Skin epidermis (tissue), 12 donors: ENCODE measurements at regions not wholly inside any gene's neighbourhood (a gene's known extent, or its start where the extent isn't known, plus 50 kb on each side); places are given as distances from the start of the nearest gene placed in this dataset.
A peak's percentile ranks its signal among the peaks of the same experiment; 100 is the strongest.
"Not testable (repeated sequence)": the region's sequence is repeated elsewhere in the genome, so short reads cannot be mapped to it uniquely, and the experiment has no call there.

Experiments
- H3K27ac ChIP-seq, 21 experiments: fragments of 200-600 bp; sonication (generic) in 11 of 21; one replicate each; pipeline ENCODE4 v1.5.0; 2020; ENCODE audit warnings: mild to moderate bottlenecking in 3 of 21, inconsistent platforms in 2 of 21, moderate library complexity in 2 of 21
- H3K4me3 ChIP-seq, 7 experiments: fragments of 200-600 bp; sonication (generic) in 2 of 7; one replicate each; pipeline ENCODE4 v1.5.0; 2020; ENCODE audit warnings: inconsistent platforms in 2 of 7, mild to moderate bottlenecking in 2 of 7, moderate library complexity in 1 of 7

DNA sequence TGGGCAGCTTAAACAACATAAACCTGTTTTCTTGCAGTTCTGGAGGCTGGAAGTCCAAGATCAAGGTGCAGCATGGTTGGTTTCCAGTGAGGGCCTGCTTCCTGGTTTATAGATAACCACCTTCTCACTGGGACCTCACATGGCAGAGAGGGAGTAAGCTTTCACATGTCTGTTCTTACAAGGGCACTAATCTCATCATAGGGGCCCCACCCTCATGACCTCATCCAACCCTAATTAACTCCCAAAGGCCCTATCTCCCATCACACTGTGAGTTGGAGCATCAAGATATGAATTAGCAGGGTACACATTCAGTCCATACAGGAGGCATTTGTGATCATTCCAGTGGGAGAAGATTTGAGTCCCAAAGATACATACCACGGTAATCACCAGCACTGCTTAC is 50.5 kb upstream of the GRIN2A start:
- Histone ChIP-seq H3K4me3 (no peak overlapping the region), H3K27ac (no peak overlapping the region)

DNA sequence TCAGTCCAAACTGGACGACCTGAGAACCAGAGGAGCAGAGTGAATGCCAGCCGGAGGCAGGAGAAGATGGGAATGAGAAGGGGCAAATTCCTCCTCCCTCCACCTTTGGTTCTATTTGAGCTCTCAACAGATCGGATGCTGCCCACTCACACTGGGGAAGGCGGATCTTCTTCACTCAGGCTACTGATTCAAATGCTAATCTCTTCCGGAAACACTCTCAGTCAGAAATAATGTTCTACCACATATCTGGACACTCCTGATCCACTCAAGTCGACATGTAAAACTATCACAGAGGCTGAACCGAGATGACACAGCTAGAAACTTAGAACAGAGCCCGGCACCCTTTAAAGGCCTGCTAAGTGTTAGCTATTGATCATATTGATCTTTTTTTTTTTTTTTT is 57.4 kb upstream of the GRIN2A start:
- H3K4me3 ChIP-seq = no peak overlapping the region
- H3K27ac ChIP-seq = no peak overlapping the region

DNA sequence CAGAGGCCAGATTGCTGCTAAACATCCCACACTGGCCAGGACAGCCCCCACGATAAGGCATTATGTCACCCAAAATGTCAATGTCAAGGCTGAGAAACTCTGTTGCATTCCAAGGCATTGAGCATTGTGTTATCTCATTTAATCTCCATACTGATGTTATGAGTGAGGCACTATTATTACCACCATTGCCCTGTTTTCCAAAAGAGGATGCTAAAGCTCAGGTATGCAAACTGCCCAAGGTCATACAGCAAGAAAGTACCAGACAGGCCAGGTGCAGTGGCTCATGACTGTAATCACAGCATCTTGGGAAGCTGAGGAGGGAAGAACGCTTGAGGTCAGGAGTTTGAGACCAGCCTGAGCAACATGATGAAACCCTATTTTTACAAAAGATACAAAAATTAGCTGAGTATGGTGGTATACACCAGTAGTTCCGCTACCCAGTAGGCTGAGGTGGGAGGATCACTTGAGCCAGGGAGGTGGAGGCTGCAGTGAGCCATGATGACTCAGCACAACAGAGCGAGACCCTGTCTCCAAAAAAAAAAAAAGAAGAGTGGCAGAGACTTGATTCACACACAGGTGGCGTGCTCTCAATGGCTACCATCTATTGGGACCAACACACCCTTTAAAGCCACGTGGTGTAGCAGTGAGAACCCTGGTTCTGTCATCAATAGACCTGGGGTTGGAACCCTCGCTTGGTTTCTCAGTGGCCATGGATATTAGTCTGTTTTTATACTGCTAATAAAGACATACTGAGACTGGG is 58.8 kb upstream of the GRIN2A start:
- H3K27ac ChIP-seq = no peak overlapping the region
- H3K4me3 ChIP-seq = no peak overlapping the region

DNA sequence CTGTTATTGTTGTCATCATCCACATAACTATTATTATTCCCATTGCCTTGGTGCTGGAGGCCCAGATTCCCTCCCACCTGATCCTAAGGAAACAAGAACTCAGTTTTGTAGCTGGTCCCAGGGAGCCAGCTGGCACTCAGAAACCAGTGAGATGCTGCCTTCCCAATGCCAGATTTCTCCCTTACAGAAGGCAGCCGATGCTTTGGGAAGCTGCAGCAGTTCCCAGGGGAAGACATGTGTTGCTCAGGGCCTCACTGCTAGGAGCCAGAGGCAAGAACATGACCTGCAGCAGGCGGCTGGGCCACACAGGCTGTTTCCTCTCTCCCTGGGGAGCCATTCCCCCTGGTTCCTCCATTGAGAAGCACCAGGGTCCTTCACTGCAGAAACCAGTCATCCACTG is 59.9 kb upstream of the GRIN2A start:
- H3K27ac ChIP-seq = no peak overlapping the region
- H3K4me3 ChIP-seq = no peak overlapping the region

DNA sequence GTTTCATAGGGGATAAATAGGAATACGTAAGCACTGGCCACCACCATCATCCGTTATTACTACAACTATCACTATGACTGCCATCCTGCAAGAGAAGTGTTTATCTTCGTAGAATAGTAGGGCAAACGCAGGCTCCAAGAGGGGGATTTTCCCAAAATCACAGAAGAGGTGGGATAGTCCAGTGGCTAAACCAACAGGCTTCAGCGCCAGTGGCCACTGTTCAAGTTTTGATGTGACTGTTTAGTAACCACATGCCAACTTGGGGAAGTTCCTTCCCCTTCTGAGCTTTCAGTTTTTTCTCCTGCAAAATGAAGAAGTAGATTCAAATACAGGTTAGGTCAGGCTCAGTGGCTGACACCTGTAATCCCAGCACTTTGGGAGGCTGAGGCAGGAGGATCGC is 60.7 kb upstream of the GRIN2A start:
- H3K4me3 ChIP-seq = no peak overlapping the region
- no peak overlapping the region for H3K27ac ChIP-seq

DNA sequence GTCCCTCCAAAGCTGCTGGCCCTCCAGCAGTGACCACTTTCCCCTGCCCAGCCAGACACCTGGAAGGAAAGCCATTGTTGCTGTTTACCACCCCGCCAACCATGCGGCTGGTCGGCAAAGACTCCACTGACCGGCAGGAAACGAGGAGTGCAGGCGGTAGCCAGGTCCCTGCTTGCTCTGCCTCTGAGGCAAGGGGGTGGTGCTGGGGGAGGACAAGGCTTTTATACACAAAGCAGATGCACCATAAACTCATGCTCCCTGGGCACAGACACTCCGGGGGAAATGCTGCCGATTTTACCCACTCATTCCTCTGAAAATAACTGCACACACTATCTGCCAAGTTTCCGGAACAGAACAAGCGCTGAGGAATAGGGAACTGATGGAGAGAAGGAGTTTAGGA is 62.8 kb upstream of the GRIN2A start:
- Histone ChIP-seq H3K27ac (no peak overlapping the region), H3K4me3 (no peak overlapping the region)

DNA sequence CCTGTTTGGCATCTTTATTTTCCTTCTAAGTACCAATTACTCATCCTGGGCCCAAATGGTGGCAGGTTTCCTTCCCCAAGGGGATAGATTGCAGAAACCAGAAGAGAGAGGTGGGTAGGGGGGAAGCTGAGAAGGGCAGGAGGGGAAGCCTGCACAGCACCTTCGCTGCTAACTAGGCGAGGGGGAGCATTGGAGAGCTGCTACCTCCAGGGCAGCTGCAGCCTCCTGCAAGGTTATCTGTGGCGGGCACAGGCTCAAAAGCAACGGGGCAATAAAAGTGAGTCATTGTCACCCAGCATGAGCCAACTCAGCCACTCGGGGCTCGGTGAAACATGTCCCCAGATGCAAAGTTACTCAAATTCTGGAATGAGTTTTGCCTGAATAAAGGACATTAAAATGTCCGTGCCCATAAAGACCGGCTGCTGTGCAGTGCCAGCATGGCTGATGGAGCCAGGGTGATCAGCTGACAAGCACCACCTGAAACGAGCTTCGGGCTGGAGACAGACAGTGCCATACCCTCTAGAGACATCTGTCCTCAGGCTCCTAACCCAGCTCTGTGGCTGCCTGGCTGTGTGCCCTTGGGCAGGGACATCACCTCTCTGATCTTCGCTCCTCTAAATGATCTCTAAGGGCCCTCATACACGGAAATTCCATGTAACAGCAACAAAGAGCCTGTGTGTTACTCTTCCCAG is 68.1 kb upstream of the GRIN2A start:
- no peak overlapping the region for H3K4me3 ChIP-seq
- no peak overlapping the region for H3K27ac ChIP-seq

DNA sequence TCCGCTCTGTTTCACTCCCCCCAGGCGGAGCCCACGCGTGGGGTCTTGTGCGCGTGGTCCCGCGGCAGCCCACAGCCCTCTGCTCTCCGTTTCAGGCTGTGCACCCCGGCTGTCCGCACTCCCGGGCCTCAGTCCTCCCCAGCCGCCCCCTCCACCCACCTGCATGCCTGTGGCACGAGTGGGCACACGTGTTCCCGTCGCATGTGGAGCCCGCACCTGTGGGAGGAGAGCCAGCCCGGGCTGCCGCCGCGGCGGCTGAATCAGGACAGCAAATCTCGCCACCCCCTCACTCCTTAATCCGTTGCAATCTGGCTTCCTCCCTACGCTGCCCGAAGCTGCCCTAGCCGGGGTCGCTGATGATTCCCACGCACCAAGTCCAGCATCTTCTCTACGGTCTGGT is 69.9 kb upstream of the GRIN2A start:
- Histone ChIP-seq H3K4me3 (no peak overlapping the region), H3K27ac (no peak overlapping the region)

DNA sequence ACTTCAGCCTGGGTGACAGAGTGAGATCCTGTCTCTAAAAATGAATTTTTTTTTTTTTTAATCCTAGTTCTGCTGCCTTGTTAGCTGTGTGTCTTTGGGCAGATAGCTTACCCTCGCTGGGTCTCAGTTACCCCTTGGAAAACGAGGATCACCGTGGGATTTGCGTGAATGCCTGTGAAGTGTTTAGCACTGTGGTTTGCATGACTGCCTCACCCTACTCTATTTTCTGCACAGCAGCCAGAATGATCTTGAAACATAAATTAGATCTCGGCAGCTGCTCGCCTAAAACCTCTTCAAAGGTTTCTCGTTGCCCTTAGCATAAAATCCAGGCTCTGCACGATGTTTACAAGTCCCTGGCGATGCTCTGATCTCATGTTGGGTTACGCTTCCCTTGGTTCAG is 71.2 kb upstream of the GRIN2A start:
- Histone ChIP-seq H3K27ac (no peak overlapping the region), H3K4me3 (no peak overlapping the region)

DNA sequence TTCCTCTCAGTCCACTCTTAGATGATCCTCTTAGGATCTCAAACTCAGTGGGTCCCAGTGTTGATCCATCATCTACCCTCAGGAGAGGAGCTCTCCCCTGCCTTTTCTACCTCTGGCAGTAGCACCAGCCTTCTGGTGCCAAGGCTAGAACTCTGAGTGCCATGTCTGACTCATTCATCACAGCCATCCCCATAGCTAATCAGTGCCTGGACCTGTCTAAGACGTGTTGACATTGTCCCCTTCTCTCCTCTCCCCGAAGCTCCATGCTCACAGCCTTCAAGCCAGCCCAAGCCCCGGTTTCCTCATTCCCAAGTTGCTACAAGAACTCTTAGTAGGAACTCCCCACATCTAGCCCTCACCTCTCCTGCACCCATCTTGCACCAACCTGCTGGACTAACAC is 73.5 kb upstream of the GRIN2A start:
- Histone ChIP-seq H3K27ac (peak overlapping the region in 1 of 21 experiments; percentile 10), H3K4me3 (no peak overlapping the region)

DNA sequence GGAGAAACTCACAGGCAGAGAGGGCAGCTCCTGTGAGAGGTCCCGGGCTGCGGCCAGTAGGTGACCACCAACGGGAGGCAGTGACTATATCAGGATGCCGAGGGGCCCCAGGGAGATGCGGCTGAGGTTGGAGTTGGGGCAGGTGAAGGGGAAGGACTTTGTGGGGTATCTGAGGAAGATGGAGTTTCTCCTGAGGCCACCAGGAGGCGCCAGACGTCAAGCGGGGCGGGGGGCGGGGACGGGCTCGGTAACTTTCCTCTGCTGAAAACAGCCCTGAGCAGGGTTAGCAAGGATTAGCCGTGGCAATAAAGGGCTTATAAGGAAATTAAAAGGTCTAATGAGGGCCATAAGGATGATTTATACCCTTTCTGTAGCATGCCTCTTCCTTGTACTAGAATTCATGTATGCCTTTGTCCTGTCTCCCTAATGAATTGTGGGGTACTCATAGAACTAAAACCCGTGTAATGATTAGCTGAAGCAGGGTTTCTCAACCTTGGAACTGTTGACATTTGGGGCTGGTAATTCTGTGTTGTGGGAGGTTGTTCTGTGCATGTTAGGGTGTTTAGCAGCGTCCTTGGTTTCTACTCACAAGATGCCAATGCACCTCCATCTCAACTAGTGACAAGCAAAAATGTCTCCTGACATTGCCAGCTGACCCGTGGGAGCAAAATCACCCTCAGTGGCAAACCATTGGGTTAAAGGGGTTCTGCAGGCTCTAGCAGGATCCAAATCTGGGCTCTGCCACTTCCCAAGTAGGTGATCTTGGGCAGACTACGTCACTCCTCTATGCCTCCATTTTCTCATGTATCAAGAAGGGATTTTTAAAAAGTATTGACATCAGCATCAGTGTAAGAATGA is 74.8 kb upstream of the GRIN2A start:
- Histone ChIP-seq H3K27ac (no peak overlapping the region), H3K4me3 (no peak overlapping the region)

DNA sequence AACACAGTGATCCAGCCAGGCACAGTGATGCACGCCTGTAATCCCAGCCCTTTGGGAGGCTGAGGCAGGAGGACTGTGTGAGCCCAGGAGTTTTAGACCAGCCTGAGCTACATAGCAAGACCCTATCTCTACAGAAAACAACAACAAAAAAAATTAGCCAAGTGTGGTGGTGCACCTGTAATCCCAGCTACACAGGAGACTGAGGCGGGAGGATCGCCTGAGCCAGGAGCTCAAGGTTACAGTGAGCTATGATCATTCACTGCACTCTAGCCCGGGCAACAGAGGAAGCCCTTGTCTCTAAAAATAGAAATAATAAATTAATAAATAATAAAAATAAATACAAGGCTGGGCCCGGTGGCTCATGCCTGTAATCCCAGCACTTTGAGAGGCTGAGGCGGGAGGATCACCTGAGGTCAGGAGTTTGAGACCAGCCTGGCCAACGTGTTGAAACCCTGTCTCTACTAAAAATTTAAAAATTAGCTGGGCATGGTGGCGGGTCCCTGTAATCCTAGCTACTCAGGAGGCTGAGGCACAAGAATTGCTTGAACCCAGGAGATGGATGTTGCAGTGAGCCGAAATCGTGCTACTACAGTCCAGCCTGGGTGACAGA is 75.5 kb upstream of the GRIN2A start:
- H3K27ac ChIP-seq, H3K4me3 ChIP-seq: not testable (repeated sequence)

DNA sequence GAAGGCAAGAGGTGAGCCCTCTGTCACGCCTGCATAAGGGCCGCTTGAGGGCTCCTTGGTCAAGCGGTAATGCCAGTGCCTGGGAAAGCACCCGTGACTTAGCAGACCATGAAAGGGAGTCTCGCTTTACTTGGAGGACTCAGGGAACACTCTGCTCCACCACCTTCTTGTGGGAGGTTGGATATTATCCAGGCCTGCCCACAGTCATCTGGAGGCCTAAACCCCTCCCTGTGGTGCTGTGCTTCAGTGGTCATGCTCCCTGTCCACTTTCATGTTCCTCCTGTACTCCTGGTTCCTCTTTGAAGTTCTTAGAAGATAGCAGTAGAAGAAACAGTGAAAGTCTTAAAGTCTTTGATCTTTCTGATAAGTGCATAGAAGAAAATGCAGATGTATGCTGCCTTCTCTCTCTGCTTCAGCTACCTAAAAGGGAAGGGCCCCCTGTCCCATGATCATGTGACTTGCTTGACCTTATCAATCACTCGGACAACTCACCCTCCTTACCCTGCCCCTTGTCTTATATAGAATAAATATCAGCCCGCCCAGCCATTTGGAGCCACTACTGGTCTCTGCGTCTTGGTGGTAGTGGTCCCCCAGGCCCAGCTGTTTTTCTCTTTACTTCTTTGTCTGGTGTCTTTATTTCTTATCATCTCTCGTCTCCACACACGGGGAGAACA is 76.8 kb upstream of the GRIN2A start:
- H3K4me3 ChIP-seq, H3K27ac ChIP-seq: not testable (repeated sequence)

DNA sequence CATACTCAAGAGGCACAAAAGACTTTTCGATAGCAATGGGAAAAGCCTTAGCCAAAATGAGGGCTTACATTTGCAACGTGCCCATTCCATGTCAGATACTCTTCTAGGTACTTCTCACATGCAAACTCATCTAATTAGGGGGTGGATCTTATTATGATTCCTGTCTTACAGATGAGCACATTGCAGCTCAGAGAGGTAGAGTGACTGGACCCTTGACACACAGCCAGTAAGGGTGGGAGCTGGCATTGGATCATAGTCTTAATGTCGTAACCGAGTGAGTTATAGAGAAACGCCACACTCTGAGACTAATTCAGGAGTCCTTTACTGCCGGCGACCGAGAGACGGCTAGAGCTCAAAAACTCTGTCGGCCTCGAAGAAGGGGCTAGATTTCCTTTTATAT is 78.8 kb upstream of the GRIN2A start:
- H3K27ac ChIP-seq = no peak overlapping the region
- H3K4me3 ChIP-seq = no peak overlapping the region

DNA sequence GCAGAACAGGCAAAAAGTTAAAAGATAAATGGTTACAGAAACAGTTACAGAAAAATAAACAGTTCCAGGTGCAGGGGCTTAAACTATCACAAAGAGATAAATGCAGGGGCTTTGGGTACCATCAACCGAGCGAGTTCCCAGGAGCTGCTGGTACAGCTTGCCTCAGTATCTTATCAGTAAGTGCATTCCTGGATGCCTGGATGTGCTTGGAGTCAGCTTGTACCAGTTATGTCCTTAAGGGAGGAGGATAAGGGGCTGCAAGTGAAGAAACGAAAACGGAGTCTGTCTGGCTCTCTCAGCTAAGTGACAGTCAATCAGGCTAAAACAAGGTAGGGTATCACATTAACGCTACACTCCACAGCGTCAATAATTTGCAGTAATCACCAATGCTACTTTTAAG is 79.3 kb upstream of the GRIN2A start:
- H3K27ac ChIP-seq, H3K4me3 ChIP-seq: not testable (repeated sequence)

DNA sequence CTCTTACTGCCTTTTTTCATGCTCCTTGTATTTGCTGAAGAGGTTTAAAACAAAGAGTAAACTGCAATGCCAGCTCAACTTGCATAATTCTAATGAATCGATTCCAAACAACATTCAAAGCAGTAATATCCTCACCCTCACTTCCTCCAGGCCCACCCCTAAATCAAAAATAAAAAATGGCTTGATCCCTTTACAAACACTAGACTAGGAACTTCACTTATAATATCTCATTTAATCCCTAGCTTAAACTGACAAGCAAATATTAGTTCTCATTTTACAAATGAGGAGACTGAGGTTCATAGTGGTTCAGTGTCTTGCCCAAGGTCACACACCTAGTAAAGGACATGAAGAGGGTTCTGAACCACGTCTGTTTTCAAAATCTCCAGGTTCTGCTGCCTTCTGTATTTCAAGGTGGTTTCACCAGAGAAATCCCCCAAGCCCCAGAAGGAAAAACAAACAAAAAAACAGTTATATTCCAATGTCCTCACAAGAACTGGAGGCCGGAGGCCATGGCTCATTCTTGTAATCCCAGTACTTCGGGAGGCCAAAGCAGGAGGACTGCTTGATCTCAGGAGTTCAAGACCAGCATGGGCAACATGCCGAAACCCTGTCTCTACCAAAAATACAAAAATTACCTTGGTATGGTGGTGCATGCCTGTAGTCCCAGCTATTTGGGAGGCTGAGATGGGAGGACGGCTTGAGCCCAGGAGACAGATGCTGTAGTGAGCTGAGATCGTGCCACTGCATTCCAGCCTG is 80.3 kb upstream of the GRIN2A start:
- no peak overlapping the region for H3K27ac ChIP-seq
- H3K4me3 ChIP-seq = no peak overlapping the region

DNA sequence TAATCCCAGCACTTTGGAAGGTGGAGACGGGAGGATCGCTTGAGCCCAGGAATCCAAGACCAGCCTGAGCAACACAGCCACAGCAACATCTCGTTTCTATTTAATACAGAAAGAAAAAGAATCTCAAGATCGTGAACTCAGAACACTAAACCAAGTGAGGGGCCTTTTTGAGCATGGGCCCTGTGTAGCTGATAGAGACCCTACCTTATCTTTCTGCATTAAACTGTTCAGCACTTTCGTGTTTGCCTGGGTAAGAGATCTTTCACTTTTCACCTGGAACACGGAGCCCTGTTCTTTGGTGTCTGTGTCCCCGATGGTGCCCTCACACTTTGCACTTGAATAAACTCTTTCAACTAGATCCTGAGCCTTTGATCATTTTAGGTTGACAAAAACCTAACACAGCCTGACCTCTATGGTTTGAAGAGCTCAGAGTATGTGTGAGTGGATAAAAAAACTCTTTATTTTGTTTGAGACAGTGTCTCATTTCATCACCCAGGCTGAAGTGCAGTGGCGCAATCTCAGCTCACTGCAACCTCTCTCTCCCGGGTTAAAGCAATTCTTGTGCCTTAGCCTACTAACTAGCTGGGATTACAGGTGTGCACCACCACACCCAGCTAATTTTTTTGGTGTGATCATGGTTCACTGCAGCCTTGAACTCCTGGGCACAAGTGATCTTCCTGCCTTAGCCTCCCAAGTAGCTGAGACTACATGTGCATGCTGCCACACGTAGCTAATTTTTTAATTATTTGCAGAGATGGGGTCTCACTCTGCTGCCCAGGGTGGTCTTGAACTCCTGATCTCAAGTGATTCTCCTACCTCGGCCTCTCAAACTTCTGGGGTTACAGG is 83.8 kb upstream of the GRIN2A start:
- Histone ChIP-seq H3K27ac (no peak overlapping the region), H3K4me3 (no peak overlapping the region)

DNA sequence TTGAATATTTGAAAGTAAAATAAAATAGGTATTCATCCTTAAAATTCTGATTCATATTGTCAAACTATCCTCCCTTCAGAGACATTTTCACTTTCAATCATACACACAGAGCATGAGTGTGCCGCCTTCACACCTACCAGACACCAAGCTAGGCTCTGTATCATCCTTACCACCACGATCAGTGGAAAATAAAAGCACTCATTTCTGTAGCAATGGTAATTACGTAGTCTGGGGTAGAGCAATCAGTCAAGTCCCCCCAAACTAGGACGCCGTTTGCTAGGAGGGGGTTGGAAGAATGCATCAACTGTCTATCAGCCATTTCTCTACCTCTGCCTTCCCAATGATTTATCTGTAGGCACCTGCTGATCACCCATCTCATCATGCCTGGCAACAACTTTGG is 84.6 kb upstream of the GRIN2A start:
- Histone ChIP-seq H3K27ac (no peak overlapping the region), H3K4me3 (no peak overlapping the region)
